HepG2 (cell line): ENCODE measurements at regions not wholly inside any gene's neighbourhood (a gene's known extent, or its start where the extent isn't known, plus 50 kb on each side); places are given as distances from the start of the nearest gene placed in this dataset.

Experiments
- ATAC-seq: fragments of 200-7000 bp; cut with Tn5 transposase; 3 replicates; pipeline ENCODE4 v1.9.1; 2020; ENCODE audit warnings: mild to moderate bottlenecking, moderate library complexity
- BruUV-seq: library from RNA; stranded (reverse); fragments of 400-500 nt; replicated peaks from 2 replicates; lab custom pipeline; 2021; lab: Mats Ljungman, UMichigan
- CTCF ChIA-PET: fragments of 300-600 bp; formaldehyde crosslinking; extraction: SDS; loops from one replicate; lab custom pipeline; 2021; ENCODE audit warnings: low total read pairs, inconsistent platforms, low intra/inter-chr PET ratio; lab: Yijun Ruan, JAX
- POLR2A ChIA-PET: fragments of 350-600 bp; sonication (Branson Sonifier 250); formaldehyde crosslinking; loops from one replicate; lab custom pipeline; 2020; ENCODE audit warnings: antibody characterized with exemption, inconsistent platforms; lab: Yijun Ruan, JAX
- DNase-seq: peaks from one replicate; pipeline ENCODE4 v3.0.0-alpha.2; 2015; ENCODE audit warnings: low spot score
- FAIRE-seq: peaks from 3 replicates; lab custom pipeline; 2011; peaks lifted over from hg19 to GRCh38; lab: Jason Lieb, UNC
- H2AFZ ChIP-seq: one replicate; pipeline ENCODE4 v1.6.1; 2011; ENCODE audit warnings: low read length, inconsistent platforms
- H3K27ac ChIP-seq: fragments of 300-600 bp; 3 replicates; pipeline ENCODE4 v1.8.0; 2011; ENCODE audit warnings: mixed run types, mild to moderate bottlenecking, mixed read lengths, low read length, inconsistent platforms; ENCODE audit not compliant: insufficient read depth; ENCODE audit errors: extremely low read length
- H3K27me3 ChIP-seq, 2 experiments: fragments of 200-600 bp in 1 of 2; 2 replicates in 1 of 2; 3 replicates in 1 of 2; pipeline versions ENCODE4 v1.6.0 to v1.8.0; 2011; ENCODE audit warnings: low read length in 2 of 2, mild to moderate bottlenecking in 2 of 2, moderate library complexity in 2 of 2, inconsistent platforms in 1 of 2; ENCODE audit not compliant: insufficient read depth in 2 of 2, control insufficient read depth in 1 of 2
- H3K36me3 ChIP-seq, 2 experiments: fragments of 200-600 bp in 1 of 2; replicated peaks in 1 of 2; 2 replicates in 1 of 2; 3 replicates in 1 of 2; pipeline versions ENCODE4 v1.5.1 to v1.8.0; 2011; ENCODE audit warnings: low read length in 2 of 2, inconsistent platforms in 1 of 2; ENCODE audit not compliant: insufficient read depth in 2 of 2, control insufficient read depth in 1 of 2
- H3K4me1 ChIP-seq: 2 replicates; pipeline ENCODE4 v1.5.1; 2012; ENCODE audit warnings: low read length, inconsistent platforms; ENCODE audit not compliant: insufficient read depth
- H3K4me2 ChIP-seq: 2 replicates; pipeline ENCODE4 v1.6.0; 2011; ENCODE audit warnings: low read depth, low read length, inconsistent platforms
- H3K4me3 ChIP-seq, 3 experiments: fragments of 200-600 bp in 1 of 3; sonication (generic), shearing (Covaris generic) in 1 of 3; replicated peaks in 1 of 3; 2 replicates each; pipeline ENCODE4 v1.5.1; 2011 to 2016; ENCODE audit warnings: low read length in 3 of 3, inconsistent platforms in 2 of 3, low read depth in 2 of 3, mild to moderate bottlenecking in 2 of 3, control low read depth in 1 of 3, mixed read lengths in 1 of 3; ENCODE audit not compliant: insufficient read depth in 1 of 3
- H3K79me2 ChIP-seq: one replicate; pipeline ENCODE4 v1.6.1; 2011; ENCODE audit warnings: low read length, inconsistent platforms; ENCODE audit not compliant: insufficient read depth
- H3K9ac ChIP-seq: 2 replicates; pipeline ENCODE4 v1.6.0; 2011; ENCODE audit warnings: mild to moderate bottlenecking, low read depth, low read length, inconsistent platforms; ENCODE audit not compliant: insufficient read depth
- H3K9me3 ChIP-seq: 2 replicates; pipeline ENCODE4 v1.5.1; 2012; ENCODE audit warnings: mild to moderate bottlenecking, low read length
- H4K20me1 ChIP-seq: 2 replicates; pipeline ENCODE4 v1.6.0; 2011; ENCODE audit warnings: inconsistent platforms, mild to moderate bottlenecking, low read length, moderate library complexity; ENCODE audit not compliant: insufficient read depth
- ARID5B ChIP-seq: IDR thresholded peaks from 2 replicates; pipeline ENCODE4 v1.4.0; 2020; ENCODE audit warnings: mild to moderate bottlenecking, missing genetic modification reagents
- ASH2L ChIP-seq: fragments of 300-600, 200-600 bp; sonication (generic); IDR thresholded peaks from 2 replicates; pipeline ENCODE4 v1.7.0; 2017; ENCODE audit warnings: low read depth, mild to moderate bottlenecking, moderate library complexity, mixed read lengths, low read length; ENCODE audit not compliant: insufficient read length
- ATF7 ChIP-seq, 2 experiments: fragments of 450-650 bp in 1 of 2; sonication (generic) in 1 of 2; formaldehyde crosslinking in 1 of 2; IDR thresholded peaks; 2 replicates each; pipeline versions ENCODE4 v1.4.0 to v1.6.1; 2016 to 2020; ENCODE audit warnings: antibody characterized with exemption in 1 of 2, mild to moderate bottlenecking in 1 of 2, missing genetic modification reagents in 1 of 2
- CBX5 ChIP-seq: sonication (generic); formaldehyde crosslinking; IDR thresholded peaks from 2 replicates; pipeline ENCODE4 v1.4.0; 2020; ENCODE audit warnings: missing genetic modification reagents, borderline replicate concordance
- CREM ChIP-seq, 2 experiments: sonication (generic) in 1 of 2; formaldehyde crosslinking in 1 of 2; IDR thresholded peaks; 2 replicates each; pipeline versions ENCODE4 v1.4.0 to v1.6.1; 2016 to 2020; ENCODE audit warnings: antibody characterized with exemption in 1 of 2, mild to moderate bottlenecking in 1 of 2, missing genetic modification reagents in 1 of 2
- EP300 ChIP-seq, 3 experiments: sonication (generic) in 1 of 3; formaldehyde crosslinking in 1 of 3; IDR thresholded peaks; 2 replicates each; pipeline versions ENCODE4 v1.5.1 to v1.6.1; 2011 to 2020; ENCODE audit warnings: low read depth in 2 of 3, low read length in 2 of 3, borderline replicate concordance in 1 of 3, improper control_type of control experiment in 1 of 3, mild to moderate bottlenecking in 1 of 3, missing genetic modification reagents in 1 of 3, moderate library complexity in 1 of 3
- HMG20A ChIP-seq: IDR thresholded peaks from 2 replicates; pipeline ENCODE4 v1.6.1; 2016; ENCODE audit warnings: borderline replicate concordance
- MTF1 ChIP-seq: sonication (generic); formaldehyde crosslinking; IDR thresholded peaks from 2 replicates; pipeline ENCODE4 v1.5.0; 2020; ENCODE audit warnings: missing genetic modification reagents
- PAXIP1 ChIP-seq: sonication (generic); formaldehyde crosslinking; conservative IDR thresholded peaks from 2 replicates; pipeline ENCODE4 v1.4.0; 2020; ENCODE audit warnings: mild to moderate bottlenecking, missing genetic modification reagents, moderate library complexity
- SAP130 ChIP-seq: IDR thresholded peaks from 2 replicates; pipeline ENCODE4 v1.6.1; 2016; ENCODE audit warnings: low read depth
- SOX13 ChIP-seq, 3 experiments: fragments of 450-650 bp in 1 of 3; sonication (generic) in 1 of 3; formaldehyde crosslinking in 1 of 3; IDR thresholded peaks in 2 of 3; conservative IDR thresholded peaks in 1 of 3; 2 replicates each; pipeline versions ENCODE4 v1.5.0 to v1.6.1; 2016 to 2020; ENCODE audit warnings: antibody characterized with exemption in 1 of 3, mild to moderate bottlenecking in 1 of 3, missing compliant biosample characterization in 1 of 3, missing genetic modification reagents in 1 of 3, moderate library complexity in 1 of 3
- SOX5 ChIP-seq: IDR thresholded peaks from 2 replicates; pipeline ENCODE4 v1.6.1; 2016; ENCODE audit warnings: borderline replicate concordance
- STAG1 ChIP-seq: sonication (generic); formaldehyde crosslinking; IDR thresholded peaks from 2 replicates; pipeline ENCODE4 v1.4.0; 2020; ENCODE audit warnings: missing genetic modification reagents
- TEAD3 ChIP-seq: optimal IDR thresholded peaks from 2 replicates; pipeline ENCODE3; 2016; ENCODE audit warnings: borderline replicate concordance
- ZBTB21 ChIP-seq: sonication (generic); formaldehyde crosslinking; IDR thresholded peaks from 2 replicates; pipeline ENCODE4 v1.4.0; 2020; ENCODE audit warnings: missing genetic modification reagents
- WGBS: methylation state at CpG from one replicate; pipeline ENCODE4 v1.1.6; 2017; ENCODE audit warnings: low lambda C conversion rate; 5-methylcytosine and 5-hydroxymethylcytosine counted together
- in situ Hi-C: cut with HindIII; loops from 2 replicates; pipeline ENCODE4 v1.10.0; 2017; ENCODE audit warnings: low pct_unique_long_range_greater_than_20kb; ENCODE audit not compliant: extremely low pct_ligation_motif_present
- intact Hi-C: fragments of 100-400 bp; cut with micrococcal nuclease; formaldehyde crosslinking; loops from one replicate; pipeline ENCODE4 v1.10.0; 2022; ENCODE audit not compliant: unreplicated experiment

DNA sequence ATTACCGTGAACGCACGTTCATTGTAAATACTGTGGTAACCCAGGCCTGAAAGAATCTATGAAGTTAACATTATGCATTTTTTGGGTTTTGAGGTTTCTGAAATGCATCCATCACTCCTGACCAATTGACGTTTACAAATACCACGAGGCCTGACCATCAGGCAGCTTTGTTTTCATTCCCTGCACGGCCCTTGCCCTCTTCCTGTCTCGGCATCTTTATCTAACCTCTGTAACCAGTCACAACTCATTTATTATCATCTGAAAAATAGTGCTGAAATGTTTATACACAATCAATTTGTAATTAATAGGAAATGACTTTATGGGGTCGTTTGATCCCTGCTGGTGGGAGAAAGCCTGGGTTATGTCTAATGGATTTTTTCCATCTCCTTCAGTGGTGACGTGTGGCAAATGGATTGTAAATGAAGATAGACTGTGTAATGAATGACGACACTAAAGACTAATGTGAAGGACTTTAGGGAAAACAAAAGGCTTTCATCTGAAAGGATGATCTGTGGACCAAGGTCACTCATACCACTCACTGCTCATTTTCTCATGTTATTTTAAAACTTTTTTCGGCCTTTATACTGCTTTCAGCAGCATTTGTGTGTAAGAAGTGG lies 102.7 kb upstream of the SORBS2 start:
- peak overlapping the region; percentile 62 for H3K4me2 ChIP-seq
- in situ Hi-C loops, result no loop called here
- peak overlapping the region; percentile 2; the same call in 1 of the 2 replicates for H3K9ac ChIP-seq
- no peaks in the 10 kb centered on the region for H3K9me3 ChIP-seq
- H3K36me3 ChIP-seq, result no peaks in the 10 kb centered on the region
- H3K27ac ChIP-seq, result peak overlapping the region; percentile 22
- ATAC-seq (peak; percentile 68), DNase-seq (peak; percentile 72), FAIRE-seq (no peak)
- ChIA-PET CTCF (no interaction called here), POLR2A (no interaction called here)
- H3K4me1 ChIP-seq, result peaks cover 25% of the 10 kb centered on the region
- no peak overlapping the region; a peak in 2 of 6 replicates for H3K4me3 ChIP-seq
- H4K20me1 ChIP-seq, result no peaks in the 10 kb centered on the region
- no peak overlapping the region for H2AFZ ChIP-seq
- no peaks in the 10 kb centered on the region for H3K79me2 ChIP-seq
- BruUV-seq, result no TSS peak
- no peaks in the 10 kb centered on the region for H3K27me3 ChIP-seq
- intact Hi-C loops, result no loop called here
- 7% methylated on average over 11 of the region's 11 CpGs for WGBS
- TF ChIP-seq ARID5B (peak; percentile 56; the same call in 1 of the 2 replicates), PAXIP1 (CRISPR knock-in tag) (peak; percentile 46; the same call in 1 of the 2 replicates), SOX5 (CRISPR knock-in tag) (peak; percentile 42; the same call in 1 of the 2 replicates), STAG1 (no peak), CREM (IDR thresholded peaks at IDR 0.05) (0 out of 2 replicates have a peak, but pooled peaks have one; percentile 23), CREM (CRISPR knock-in tag; IDR thresholded peaks at IDR 0.05) (no peak), ZBTB21 (CRISPR knock-in tag) (peak; percentile 74), ATF7 (IDR thresholded peaks at IDR 0.05) (peak; percentile 58), ATF7 (CRISPR knock-in tag; IDR thresholded peaks at IDR 0.05) (no peak), ASH2L (peak; percentile 36), SAP130 (peak; percentile 30; the same call in 1 of the 2 replicates), SOX13 (IDR thresholded peaks at IDR 0.05) (no peak), SOX13 (CRISPR knock-in tag; conservative IDR thresholded peaks at IDR 0.05 in 1 of 2, IDR thresholded peaks at IDR 0.05 in 1 of 2) (peak in 1 of 2 experiments; percentile 33; a peak in 1 of 4 replicates), MTF1 (CRISPR knock-in tag) (no peak), EP300 (IDR thresholded peaks at IDR 0.05; ENCODE audit: low read depth in 2 of 2, low read length in 2 of 2) (peak in 1 of 2 experiments; percentile 19; a peak in 1 of 4 replicates), EP300 (CRISPR knock-in tag; IDR thresholded peaks at IDR 0.05; ENCODE audit: borderline replicate concordance) (no peak), CBX5 (CRISPR knock-in tag) (no peak), TEAD3 (peak; percentile 54), HMG20A (CRISPR knock-in tag) (peak; percentile 33; the same call in 1 of the 2 replicates)
